Esophagus squamous epithelium (tissue), 5 donors: ENCODE measurements at regions not wholly inside any gene's neighbourhood (a gene's known extent, or its start where the extent isn't known, plus 50 kb on each side); places are given as distances from the start of the nearest gene placed in this dataset.

Experiments used
- DNase-seq: peaks from one replicate; lab custom pipeline; 2025; lab: John Stamatoyannopoulos, UW
- H3K27ac ChIP-seq, 4 donors: fragments of 200-600 bp; sonication (generic); one replicate each; pipeline ENCODE4 v1.5.1; 2016 to 2019; ENCODE audit warnings: mild to moderate bottlenecking in 1 of 4
- H3K27me3 ChIP-seq, 4 donors: fragments of 200-600 bp; sonication (generic); 1 replicate in 3 of 4; 2 replicates in 1 of 4; pipeline versions ENCODE4 v1.5.1 to v1.6.0; 2017 to 2021; ENCODE audit warnings: antibody characterized with exemption in 1 of 4
- H3K36me3 ChIP-seq, 3 donors: fragments of 200-600 bp; sonication (generic); one replicate each; pipeline ENCODE4 v1.5.1; 2016 to 2019
- H3K4me1 ChIP-seq, 3 donors: fragments of 200-600 bp; sonication (generic); one replicate each; pipeline ENCODE4 v1.5.1; 2017 to 2019
- H3K4me3 ChIP-seq, 4 donors: fragments of 200-600 bp; sonication (generic); 1 replicate in 3 of 4; 2 replicates in 1 of 4; pipeline ENCODE4 v1.5.1; 2016 to 2019; ENCODE audit warnings: mild to moderate bottlenecking in 2 of 4, moderate library complexity in 1 of 4
- H3K9me3 ChIP-seq, 3 donors: fragments of 200-600 bp; sonication (generic); one replicate each; pipeline ENCODE4 v1.5.1; 2016 to 2019
- CTCF ChIP-seq, 6 experiments: fragments of 450-650 bp in 4 of 6; fragments of 200-600 bp in 2 of 6; sonication (generic) in 2 of 6; IDR thresholded peaks; one replicate each; pipeline ENCODE4 v1.5.1; 2016 to 2019; ENCODE audit warnings: antibody characterized with exemption in 6 of 6, mild to moderate bottlenecking in 4 of 6, moderate library complexity in 4 of 6
- POLR2A ChIP-seq, 4 donors: fragments of 450-650 bp; IDR thresholded peaks; one replicate each; pipeline ENCODE4 v1.6.1; 2017; ENCODE audit warnings: antibody characterized with exemption in 4 of 4, mild to moderate bottlenecking in 4 of 4, moderate library complexity in 3 of 4
- WGBS, 2 donors: methylation state at CpG; one replicate each; pipeline ENCODE4 v1.1.5; 2018; 5-methylcytosine and 5-hydroxymethylcytosine counted together
- intact Hi-C: fragments of 100-400 bp; cut with DNase I; formaldehyde crosslinking; loops from one replicate; pipeline ENCODE4 v1.15.0; 2022
- donor health status: DM: yes; HTN: yes; CAD: no.

GRCh38 chr10:4549139-4549653 lies 276.8 kb upstream of the AKR1E2 start:
- H3K9me3 ChIP-seq = no peaks in the 10 kb centered on the region
- TF ChIP-seq POLR2A (IDR thresholded peaks at IDR 0.05) = no peak
- no peak for TF ChIP-seq CTCF (IDR thresholded peaks at IDR 0.05)
- intact Hi-C loops = no loop called here
- H3K27me3 ChIP-seq = no peaks in the 10 kb centered on the region
- WGBS, 2 donors = 61 to 67% methylated on average over 2 of the region's 2 CpGs
- peaks cover 0 to 2% (median 1%) of the 10 kb centered on the region in 3 donors for H3K4me1 ChIP-seq
- H3K36me3 ChIP-seq = no peaks in the 10 kb centered on the region
- no peak overlapping the region for H3K4me3 ChIP-seq
- no peak for DNase-seq
- H3K27ac ChIP-seq = no peak overlapping the region

GRCh38 chr10:4546931-4547330 lies 279.1 kb upstream of the AKR1E2 start:
- Histone ChIP-seq H3K4me1 (peaks cover 0 to 6% (median 5%) of the 10 kb centered on the region in 3 donors), H3K27me3 (no peaks in the 10 kb centered on the region), H3K36me3 (no peaks in the 10 kb centered on the region), H3K9me3 (no peaks in the 10 kb centered on the region), H3K27ac (no peak overlapping the region), H3K4me3 (no peak overlapping the region)
- TF ChIP-seq POLR2A (IDR thresholded peaks at IDR 0.05) (no peak), CTCF (IDR thresholded peaks at IDR 0.05) (no peak)
- WGBS, 2 donors = 72 to 81% methylated on average over 1 of the region's 1 CpG
- no peak for DNase-seq
- intact Hi-C loops = no loop called here

DNA sequence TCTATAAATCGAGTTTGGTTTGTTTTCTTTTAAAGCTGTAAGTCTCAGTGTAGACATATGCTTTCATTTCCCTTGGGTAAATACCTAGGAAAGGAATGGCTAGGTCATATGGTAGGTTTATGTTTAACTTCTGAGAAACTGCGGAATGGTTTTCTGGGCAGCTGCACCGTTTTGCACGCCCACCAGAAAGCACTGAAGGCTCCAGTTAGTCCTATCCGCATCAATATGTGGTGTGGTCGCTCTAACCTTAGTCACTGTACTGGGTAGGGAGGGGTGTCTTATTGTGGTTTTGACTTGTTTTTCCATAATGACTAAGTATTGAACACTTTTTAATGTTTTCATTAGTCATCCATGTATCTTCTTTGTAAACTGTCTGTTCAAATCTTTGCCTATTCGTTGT lies 279.5 kb upstream of the AKR1E2 start:
- Histone ChIP-seq H3K27me3 (no peaks in the 10 kb centered on the region), H3K27ac (no peak overlapping the region), H3K9me3 (no peaks in the 10 kb centered on the region), H3K4me1 (peaks cover 0 to 11% (median 9%) of the 10 kb centered on the region in 3 donors), H3K4me3 (no peak overlapping the region), H3K36me3 (no peaks in the 10 kb centered on the region)
- no peak for DNase-seq
- WGBS, 2 donors = 72 to 73% methylated on average over 7 of the region's 7 CpGs
- intact Hi-C loops = no loop called here
- TF ChIP-seq POLR2A (IDR thresholded peaks at IDR 0.05) (no peak), CTCF (IDR thresholded peaks at IDR 0.05) (no peak)

- Histone ChIP-seq H3K4me3 (no peak overlapping the region), H3K4me1 (peaks cover 0 to 13% (median 12%) of the 10 kb centered on the region in 3 donors), H3K27me3 (no peaks in the 10 kb centered on the region), H3K36me3 (no peaks in the 10 kb centered on the region), H3K9me3 (no peaks in the 10 kb centered on the region), H3K27ac (no peak overlapping the region)
- WGBS, 2 donors = 70 to 71% methylated on average over 7 of the region's 7 CpGs
- DNase-seq = no peak
- TF ChIP-seq CTCF (IDR thresholded peaks at IDR 0.05) (no peak), POLR2A (IDR thresholded peaks at IDR 0.05) (no peak)
- intact Hi-C loops = no loop called here
Measured at GRCh38 chr10:4545062-4545461, 280.9 kb upstream of the AKR1E2 start.

- H3K27me3 ChIP-seq = no peaks in the 10 kb centered on the region
- WGBS, 2 donors = 31 to 50% methylated on average over 7 of the region's 7 CpGs
- no peak overlapping the region for H3K4me3 ChIP-seq
- no peak for DNase-seq
- H3K4me1 ChIP-seq = peaks cover 0 to 22% (median 12%) of the 10 kb centered on the region in 3 donors
- H3K36me3 ChIP-seq = no peaks in the 10 kb centered on the region
- H3K27ac ChIP-seq = no peak overlapping the region
- no peak for TF ChIP-seq POLR2A (IDR thresholded peaks at IDR 0.05)
- no peak for TF ChIP-seq CTCF (IDR thresholded peaks at IDR 0.05)
- intact Hi-C loops = no loop called here
- H3K9me3 ChIP-seq = no peaks in the 10 kb centered on the region
Measured at GRCh38 chr10:4543938-4544533, 282.0 kb upstream of the AKR1E2 start.
